NCI-H526 treated with DMSO at 0.1 percent for 48 hours (cell line): ENCODE measurements at regions not wholly inside any gene's neighbourhood (a gene's known extent, or its start where the extent isn't known, plus 50 kb on each side); places are given as distances from the start of the nearest gene placed in this dataset.
A peak's percentile ranks its signal among the peaks of the same experiment; 100 is the strongest.
"Not testable (repeated sequence)": the region's sequence is repeated elsewhere in the genome, so short reads cannot be mapped to it uniquely, and the experiment has no call there.

Experiments
- DNase-seq: peaks from one replicate; lab custom pipeline; 2025; lab: John Stamatoyannopoulos, UW

DNA sequence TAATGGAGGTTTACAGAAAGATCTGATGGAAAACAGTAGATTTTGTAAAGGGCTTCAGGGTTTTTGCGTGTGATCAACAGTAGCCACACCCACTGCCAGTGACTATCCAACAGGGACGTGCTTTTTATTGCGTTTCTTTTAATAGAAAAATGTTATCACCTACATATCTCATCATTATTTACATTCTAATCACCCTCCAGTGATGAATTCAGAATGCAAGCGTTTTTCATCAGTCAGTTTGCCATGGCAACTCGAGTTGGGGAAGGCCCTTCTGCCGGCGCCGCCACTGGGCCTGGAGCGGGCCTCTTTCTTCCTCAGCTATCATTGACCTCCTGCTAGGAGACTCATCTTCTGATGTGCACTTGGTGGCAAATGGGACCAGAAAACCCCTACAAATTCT is 90.3 kb upstream of the TMTC4 start:
- DNase-seq: no peak

DNA sequence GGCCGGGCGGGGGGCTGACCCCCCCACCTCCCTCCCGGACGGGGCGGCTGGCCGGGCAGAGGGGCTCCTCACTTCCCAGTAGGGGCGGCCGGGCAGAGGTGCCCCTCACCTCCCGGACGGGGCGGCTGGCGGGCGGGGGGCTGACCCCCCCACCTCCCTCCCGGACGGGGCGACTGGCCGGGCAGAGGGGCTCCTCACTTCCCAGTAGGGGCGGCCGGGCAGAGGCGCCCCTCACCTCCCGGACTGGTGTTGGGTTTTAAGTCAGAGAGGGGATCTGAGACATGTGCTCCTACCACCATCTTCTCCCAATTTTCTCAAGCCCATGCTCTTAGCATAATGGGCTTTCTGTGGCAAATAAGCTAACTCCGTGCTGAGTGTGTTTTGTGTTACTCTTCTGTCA is 87.5 kb upstream of the TMTC4 start:
- not testable (repeated sequence) for DNase-seq

DNA sequence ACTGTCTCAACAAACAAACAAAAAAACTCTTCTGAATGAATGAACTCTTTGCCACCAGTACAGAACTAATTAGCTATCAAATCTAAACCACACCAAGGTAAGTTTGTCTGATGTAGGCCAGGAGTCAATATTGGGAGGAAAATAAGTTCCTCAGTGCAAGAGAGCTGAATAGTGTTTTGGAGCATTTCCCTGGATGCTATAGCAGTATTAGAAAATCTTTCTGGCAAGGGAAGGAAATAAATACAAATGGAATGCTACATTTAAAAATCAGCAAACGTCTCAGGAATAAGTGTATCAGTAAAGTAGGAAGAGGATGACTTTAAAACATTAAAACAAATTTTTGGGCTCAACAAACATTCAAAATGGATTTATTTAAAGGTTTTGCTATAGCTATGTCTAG is 81.3 kb upstream of the TMTC4 start:
- no peak for DNase-seq

DNA sequence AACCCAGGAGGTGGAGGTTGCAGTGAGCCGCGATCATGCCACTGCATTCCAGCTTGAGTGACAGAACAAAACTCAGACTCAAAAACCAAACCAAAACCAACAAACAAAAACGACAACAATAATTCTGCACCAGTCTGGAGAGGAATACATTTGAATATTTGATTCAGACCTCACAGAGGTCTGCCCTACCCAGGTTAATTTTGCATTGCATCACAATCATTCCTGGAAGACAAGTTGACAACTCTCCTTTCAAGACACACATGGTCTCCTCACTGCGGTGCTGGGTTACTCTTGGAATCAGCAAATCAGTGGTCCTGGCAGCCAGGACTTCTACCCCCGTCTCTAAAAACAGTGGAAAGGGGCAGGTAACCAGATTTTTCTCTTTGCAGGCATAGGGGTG is 79.9 kb upstream of the TMTC4 start:
- no peak for DNase-seq

DNA sequence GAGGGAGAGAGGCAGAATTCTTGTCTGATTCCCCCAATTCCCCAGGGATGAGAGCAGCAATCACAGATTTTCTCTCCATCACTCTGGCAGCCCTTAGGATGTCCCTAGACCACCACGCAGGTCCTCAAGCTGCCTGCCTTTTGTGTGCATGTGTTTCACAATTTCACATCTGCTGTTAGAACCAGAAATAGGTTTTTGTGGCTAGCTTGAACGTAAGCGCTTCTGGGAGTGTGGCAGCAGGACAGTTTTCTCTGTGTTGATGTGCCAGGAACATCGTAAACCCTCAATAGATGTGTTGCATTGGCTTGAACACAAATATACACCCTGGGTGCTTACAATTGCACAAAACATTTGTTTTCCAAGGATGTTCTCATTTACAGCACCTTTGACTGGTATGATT is 78.8 kb upstream of the TMTC4 start:
- DNase-seq: no peak

DNA sequence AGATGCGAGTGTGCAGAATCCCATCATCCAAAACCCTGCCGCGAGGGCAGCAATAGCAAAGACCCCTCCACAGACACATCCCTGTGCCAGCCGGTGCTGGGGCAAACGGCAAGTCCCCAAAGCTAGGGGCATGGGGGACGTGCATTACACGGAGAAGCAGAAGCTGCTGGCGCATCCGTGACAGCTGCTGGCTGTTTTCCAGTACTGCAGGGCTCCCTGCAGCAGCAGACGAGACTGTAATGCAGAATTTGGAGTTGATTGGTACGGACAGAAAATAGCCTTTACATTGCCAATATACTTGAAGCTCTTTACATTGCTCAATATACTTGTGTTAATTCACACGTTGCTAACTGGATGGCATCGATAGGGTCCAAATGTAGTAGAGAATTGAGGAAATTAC is 77.2 kb upstream of the TMTC4 start:
- no peak for DNase-seq

DNA sequence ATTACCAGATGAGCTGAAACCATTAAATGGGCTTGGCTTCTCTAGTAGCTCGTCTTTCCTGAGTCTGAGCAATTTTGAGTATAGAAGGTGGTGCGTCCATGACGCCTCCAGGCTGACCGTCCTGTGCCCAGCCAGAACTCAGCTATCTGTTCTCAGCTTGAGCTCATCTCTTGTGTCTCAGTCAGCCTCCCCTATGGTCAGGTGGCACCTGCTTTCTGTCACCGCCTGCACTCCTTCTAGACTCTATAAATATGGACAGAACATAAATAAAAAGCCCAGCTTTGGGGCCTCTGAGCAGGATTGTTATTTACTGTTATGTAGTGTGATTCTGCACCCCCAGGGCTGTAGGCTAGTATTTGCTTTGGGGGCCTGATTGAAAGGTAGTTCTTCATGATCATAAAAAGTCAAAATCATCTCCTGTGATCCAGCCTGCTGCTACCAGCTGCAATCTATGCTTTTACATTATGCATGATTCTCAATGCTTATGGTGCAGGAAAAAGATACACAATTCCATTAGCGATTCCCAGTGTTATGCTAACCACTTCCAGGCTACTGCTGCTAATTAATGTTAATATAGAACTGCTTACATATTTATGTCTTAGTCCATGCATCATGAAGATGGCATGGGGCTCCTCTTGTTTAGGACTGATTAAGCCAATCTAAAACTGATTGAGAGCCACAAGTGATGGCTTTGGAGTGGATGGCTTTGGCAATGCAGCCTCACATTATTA is 72.5 kb upstream of the TMTC4 start:
- no peak for DNase-seq

DNA sequence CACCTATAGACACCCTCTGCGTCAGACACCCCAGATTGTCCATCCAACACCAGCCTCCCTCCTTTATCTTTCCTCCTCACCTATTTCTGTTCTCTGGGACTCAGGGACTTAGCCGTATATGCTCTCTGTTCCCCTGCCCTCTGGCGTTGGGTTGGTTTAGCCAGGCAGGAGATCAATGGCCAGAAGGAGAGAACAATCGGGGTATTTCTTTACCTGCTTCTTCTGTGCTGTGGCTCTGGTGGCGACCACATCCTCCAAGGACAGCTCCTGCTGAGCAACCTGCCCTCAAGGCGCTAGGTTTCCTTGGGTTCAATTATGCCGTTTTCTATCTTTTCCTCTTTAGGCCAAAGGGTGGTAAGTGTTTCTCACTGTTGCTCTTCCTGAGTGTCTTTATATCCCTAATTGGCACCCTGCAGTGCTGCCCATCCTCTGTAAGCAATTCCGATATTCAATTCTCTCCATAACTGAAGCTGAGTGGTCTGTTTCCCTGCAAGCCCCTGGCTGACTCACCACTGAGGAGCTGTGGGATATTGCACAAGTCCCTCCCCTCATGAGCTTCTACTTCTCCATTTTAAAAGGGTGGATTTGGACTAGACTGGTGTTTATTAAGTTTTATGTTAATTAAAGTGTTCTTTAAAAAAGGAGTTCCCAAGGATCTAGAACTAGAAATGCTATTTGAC is 63.7 kb upstream of the TMTC4 start:
- DNase-seq: no peak

DNA sequence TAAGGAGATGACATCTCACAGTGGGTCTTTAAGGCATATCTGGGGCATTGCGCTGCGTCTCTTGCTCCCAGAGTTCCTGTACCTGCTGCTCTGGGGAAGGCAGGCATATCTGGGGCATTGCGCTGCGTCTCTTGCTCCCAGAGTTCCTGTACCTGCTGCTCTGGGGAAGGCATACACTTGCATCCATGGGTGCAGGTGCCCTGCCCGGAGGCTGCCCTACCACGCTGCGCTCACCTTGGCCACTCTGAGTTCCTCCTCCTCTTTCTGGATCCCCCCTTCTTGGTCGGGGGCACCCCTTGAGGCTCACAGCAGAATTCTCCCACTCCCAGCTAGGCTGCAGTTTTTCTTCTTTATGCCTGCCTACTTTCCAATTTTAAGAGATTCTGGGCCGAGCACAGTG is 60.9 kb upstream of the TMTC4 start:
- DNase-seq: no peak

DNA sequence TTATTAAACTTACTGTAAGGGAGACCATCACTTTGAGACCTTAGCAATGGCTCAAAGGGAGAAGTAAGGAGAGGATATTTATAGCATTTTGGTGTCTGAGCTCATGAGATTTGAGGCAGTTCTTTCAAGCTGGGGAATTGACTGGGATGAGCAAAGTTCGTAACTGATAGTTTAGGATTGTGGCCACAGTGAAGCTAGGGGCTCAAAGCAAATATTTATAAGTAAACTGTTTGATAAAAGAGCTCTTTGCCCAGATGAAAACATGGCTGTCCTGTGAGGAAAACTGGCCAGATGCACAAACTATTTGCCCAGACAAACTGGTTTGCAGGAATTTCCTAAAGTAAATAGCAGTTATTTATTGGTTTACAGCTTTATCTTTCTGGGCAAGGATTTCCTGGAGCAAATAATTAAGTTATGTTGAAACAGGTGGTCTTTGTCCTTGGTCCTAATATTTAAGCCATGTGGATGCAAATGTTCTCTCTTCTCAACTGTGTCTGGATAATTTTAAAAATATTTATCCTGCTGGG is 59.7 kb upstream of the TMTC4 start:
- DNase-seq: peak; percentile 59

DNA sequence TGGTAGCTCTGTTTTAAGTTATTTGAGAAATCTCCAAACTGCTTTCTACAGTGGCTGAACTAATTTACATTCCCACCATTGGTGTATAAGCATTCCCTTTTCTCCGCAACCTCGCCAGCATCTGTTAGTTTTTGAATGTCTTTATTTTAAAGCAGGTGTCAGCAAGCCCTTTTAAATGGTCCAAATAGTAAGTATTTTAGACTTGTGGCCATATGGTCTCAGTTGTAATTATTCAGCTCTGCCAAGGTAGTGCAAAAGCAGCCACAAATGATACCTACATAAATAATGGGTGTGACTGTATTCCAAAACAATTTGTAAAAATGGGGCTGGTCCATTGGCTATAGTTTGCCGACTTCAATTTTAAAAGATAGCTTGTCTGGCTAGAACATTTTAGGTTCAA is 58.7 kb upstream of the TMTC4 start:
- no peak for DNase-seq

DNA sequence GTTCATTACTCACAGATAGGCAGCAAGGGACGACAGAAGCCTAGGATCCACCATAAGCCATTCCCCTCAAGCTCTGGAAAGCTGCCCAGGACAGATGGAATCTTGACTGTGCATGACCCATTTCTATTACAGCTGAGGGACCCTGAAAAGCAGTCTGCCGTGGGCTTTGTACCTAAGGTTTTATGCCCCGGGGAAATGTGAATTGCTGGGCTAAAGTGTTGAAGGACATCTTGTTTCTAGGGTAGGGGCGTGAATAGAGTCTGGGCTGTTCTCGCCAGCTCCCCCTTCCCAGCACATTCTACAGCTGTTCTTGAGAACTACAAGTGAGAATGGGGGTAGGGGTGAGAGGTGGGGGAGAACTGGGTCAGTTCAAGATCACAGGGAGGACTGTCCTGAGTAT is 53.6 kb upstream of the TMTC4 start:
- DNase-seq: no peak

DNA sequence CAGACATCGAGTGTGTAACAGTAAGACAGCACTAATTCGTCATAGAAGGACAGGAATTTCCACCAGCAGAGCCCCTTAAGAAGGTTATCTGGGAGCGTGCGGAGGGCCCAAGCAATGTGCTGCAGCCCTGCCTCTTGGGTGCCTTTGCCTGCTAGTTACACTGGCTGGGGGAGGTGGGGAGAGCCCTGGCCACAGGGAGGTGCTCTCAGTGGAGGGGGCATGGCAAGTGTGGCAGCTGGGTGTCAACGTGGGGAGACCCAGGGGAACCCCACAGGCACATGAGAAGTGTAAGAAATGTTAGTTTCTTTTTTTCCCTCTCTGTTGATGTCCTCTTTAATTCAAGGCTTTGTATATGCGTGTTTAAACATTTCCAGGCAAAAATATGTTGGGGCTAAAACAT is 50.9 kb upstream of the TMTC4 start:
- no peak for DNase-seq

DNA sequence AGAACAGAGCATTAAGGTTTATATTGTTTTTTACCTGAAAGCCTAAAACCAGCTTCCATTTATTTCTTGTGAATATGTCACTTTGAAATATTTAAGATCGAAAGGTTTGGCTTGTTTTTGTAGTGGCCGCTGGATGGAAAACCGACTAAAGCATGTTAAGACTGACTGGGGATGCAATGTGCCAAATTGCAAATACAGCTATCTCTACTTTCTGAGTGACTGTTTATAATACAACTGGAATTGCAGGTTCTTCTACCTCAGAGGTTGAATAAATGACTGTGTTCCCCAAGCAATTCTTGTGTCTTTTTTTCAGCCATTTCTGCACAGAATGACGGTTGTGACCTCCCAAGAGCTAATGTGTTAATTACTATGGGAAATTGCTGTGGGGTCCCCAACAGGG is 50.0 kb upstream of the TMTC4 start:
- DNase-seq: no peak
